GM12872 (cell line): ENCODE measurements at regions not wholly inside any gene's neighbourhood (a gene's known extent, or its start where the extent isn't known, plus 50 kb on each side); places are given as distances from the start of the nearest gene placed in this dataset.

Experiments
- TF ChIP-seq, protein P1 (sequence below): IDR thresholded peaks from 3 replicates; pipeline ENCODE4 v1.5.1; 2011; ENCODE audit warnings: low read depth, mild to moderate bottlenecking, low read length, moderate library complexity; ENCODE audit not compliant: insufficient read depth

DNA sequence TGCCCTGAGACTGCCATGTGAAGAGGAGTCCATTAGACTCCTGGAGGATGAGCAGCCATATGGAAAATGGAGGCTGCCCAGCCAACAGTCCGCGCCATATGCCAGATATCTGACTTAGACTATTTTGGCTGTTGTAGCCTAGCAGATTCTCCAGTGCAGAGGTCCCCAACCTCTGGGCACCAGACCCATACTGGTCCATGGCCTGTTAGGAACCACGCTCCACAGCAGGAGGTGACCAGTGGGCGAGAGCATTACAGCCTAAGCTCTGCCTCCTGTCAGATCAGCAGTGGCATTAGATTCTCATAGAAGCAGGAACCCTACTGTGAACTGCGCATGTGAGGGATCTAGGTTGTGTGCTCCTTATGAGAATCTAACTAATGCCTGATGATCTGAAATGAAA, 851.9 kb downstream of the NR2F1-AS1 start:
- TF ChIP-seq, protein P1, sequence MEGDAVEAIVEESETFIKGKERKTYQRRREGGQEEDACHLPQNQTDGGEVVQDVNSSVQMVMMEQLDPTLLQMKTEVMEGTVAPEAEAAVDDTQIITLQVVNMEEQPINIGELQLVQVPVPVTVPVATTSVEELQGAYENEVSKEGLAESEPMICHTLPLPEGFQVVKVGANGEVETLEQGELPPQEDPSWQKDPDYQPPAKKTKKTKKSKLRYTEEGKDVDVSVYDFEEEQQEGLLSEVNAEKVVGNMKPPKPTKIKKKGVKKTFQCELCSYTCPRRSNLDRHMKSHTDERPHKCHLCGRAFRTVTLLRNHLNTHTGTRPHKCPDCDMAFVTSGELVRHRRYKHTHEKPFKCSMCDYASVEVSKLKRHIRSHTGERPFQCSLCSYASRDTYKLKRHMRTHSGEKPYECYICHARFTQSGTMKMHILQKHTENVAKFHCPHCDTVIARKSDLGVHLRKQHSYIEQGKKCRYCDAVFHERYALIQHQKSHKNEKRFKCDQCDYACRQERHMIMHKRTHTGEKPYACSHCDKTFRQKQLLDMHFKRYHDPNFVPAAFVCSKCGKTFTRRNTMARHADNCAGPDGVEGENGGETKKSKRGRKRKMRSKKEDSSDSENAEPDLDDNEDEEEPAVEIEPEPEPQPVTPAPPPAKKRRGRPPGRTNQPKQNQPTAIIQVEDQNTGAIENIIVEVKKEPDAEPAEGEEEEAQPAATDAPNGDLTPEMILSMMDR: no peak

DNA sequence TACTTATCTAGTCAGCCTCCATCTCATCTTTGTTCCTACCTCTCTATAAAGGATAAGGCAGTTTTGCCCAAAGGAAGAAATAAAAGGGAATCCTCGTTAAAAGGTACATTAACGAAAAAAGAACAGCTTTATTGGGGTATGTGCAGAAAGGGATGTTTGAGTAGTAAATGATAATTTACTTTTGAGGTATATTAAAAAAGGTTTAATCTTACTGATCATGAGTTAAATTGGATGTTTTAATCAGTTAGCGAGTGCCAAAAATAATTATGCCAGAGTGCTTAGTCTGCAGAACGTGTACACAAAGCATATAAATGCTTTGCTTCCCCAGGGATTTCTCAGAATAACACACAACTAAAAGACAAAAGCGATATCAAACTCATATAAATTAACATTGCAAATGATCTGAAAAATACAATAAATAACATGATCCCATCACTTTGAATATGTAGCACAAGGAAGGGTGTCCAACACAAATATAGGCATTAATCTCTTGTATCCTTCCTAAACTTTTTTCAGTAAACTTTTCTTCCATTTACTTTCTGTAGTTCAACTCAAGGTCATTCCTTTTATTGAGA, 865.0 kb downstream of the NR2F1-AS1 start:
- TF ChIP-seq, protein P1: no peak

DNA sequence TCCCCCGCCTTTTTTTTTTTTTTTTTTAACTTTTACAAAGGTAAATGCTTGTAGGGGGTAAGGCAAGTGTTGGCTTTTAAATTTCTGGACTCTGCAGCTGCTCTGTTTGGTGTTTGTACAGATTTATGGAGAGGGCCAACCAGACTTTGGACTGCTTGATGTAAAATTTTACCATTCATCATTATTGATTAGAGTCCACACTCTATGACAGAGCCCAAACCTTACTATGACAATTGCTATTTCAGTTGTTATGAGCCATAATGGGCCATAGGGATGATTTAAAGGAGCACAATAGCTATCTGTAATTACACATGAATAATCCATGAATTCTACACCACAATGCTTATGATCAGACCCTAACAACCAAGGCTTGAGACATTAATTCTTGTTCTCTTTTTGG, 867.2 kb downstream of the NR2F1-AS1 start:
- TF ChIP-seq, protein P1: no peak

DNA sequence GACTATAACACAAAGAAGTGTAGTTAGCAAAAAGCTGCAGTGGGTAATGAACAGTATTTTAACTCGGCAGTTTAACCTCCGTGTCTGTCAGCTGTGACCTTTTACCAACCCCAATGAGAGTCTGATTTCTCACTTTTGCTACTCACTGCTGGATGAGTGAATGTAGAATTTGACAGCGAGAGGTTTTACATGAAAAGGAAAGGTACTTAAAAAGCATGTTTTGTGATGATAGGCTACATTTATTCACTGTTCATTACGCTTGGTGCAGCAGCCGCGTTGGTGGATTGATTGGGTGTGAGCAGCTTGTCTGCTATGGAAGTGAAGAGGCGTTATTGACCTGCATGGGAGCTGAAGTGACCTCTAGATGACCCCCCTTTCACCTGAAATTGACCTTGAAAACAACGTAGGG, 867.7 kb downstream of the NR2F1-AS1 start:
- TF ChIP-seq, protein P1: no peak

DNA sequence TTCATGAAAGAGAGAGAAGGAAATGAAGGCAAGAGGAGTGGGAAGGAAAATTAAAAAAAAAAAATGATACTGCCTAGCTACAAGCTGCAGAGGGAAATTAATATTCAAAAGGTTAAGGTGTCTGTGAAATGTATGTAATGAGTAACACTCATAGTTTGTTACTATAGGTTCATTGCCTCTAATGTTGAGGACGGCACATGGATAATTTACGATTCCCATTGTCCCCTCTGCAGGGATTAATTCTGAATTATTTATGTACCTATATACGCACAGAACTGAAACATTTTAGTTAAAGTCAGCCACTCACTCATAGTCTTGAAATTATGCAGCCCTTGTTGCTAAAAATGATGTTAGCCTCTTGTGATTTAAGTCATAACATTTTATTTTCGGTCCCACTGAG, 869.1 kb downstream of the NR2F1-AS1 start:
- TF ChIP-seq, protein P1: no peak

DNA sequence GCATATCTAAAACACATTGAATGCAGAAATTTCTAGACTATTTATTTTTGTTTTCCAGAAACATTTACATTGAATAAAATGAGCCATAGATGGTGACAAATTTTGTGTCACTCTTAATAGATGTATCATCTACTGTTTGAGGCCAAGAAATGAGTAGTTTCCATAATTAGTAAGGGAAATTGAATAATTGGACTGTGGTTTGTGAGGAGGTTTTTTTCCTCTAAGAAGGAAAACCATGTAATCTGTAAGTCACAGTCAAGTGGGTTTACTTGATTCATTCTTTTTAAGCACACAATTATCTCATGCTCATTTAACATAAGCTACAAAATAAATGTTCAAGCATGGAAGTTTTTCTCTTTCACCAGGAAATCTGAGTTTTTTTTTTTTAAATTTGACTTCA, 876.4 kb downstream of the NR2F1-AS1 start:
- TF ChIP-seq, protein P1: no peak

DNA sequence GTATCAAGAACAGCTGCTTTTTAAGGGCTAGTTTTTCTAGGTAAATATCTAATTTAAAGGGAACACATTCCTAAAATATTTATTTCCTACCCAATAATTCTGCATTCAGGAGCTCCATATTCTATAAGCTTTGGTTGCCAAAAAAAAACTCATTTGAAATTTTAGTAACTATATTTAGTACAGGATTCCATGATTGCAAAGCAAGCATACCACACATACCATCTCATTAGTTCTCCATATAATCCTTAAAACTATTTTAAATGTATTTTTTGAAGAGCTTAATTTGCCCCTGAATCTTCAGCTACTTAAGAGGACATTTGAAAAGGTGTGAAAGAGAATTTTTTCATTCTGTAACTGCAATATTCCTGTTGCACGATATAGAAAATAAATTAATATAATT, 877.0 kb downstream of the NR2F1-AS1 start:
- TF ChIP-seq, protein P1: no peak
